Trophoblast cell (in vitro differentiated cells and primary cell): ENCODE measurements at regions not wholly inside any gene's neighbourhood (a gene's known extent, or its start where the extent isn't known, plus 50 kb on each side); places are given as distances from the start of the nearest gene placed in this dataset.

Experiments used
- DNase-seq, 2 donors: peaks; one replicate each; pipeline ENCODE4 v3.0.0-alpha.2; 2016
- H2AFZ ChIP-seq: 2 replicates; pipeline ENCODE4 v1.6.1; 2013; ENCODE audit warnings: low read length, moderate library complexity, mild to moderate bottlenecking; ENCODE audit not compliant: insufficient read depth, poor library complexity
- H2AK5ac ChIP-seq: 2 replicates; pipeline ENCODE4 v1.6.1; 2013; ENCODE audit warnings: mild to moderate bottlenecking, low read length
- H2BK120ac ChIP-seq: 2 replicates; pipeline ENCODE4 v1.6.1; 2013; ENCODE audit warnings: low read length, mild to moderate bottlenecking, moderate library complexity; ENCODE audit not compliant: insufficient read depth, poor library complexity
- H2BK12ac ChIP-seq: 2 replicates; pipeline ENCODE4 v1.6.1; 2013; ENCODE audit warnings: mild to moderate bottlenecking, low read length, moderate library complexity
- H2BK5ac ChIP-seq: 2 replicates; pipeline ENCODE4 v1.6.1; 2013; ENCODE audit warnings: low read length, low read depth, moderate library complexity, mild to moderate bottlenecking; ENCODE audit not compliant: poor library complexity
- H3K14ac ChIP-seq: 2 replicates; pipeline ENCODE4 v1.6.1; 2013; ENCODE audit warnings: mild to moderate bottlenecking, low read length
- H3K18ac ChIP-seq: 2 replicates; pipeline ENCODE4 v1.6.1; 2013; ENCODE audit warnings: mild to moderate bottlenecking, low read length
- H3K23ac ChIP-seq: 2 replicates; pipeline ENCODE4 v1.6.1; 2013; ENCODE audit warnings: low read length
- H3K27ac ChIP-seq: 2 replicates; pipeline ENCODE4 v1.5.1; 2013; ENCODE audit warnings: low read depth, mild to moderate bottlenecking, inconsistent platforms, low read length, moderate library complexity
- H3K27me3 ChIP-seq: 2 replicates; pipeline ENCODE4 v1.6.1; 2013; ENCODE audit warnings: inconsistent platforms, mild to moderate bottlenecking, low read length, moderate library complexity; ENCODE audit not compliant: insufficient read depth
- H3K36me3 ChIP-seq, 2 experiments: 1 replicate in 1 of 2; 2 replicates in 1 of 2; pipeline ENCODE4 v1.6.1; 2013; ENCODE audit warnings: low read length in 2 of 2, mild to moderate bottlenecking in 2 of 2, moderate library complexity in 1 of 2; ENCODE audit not compliant: insufficient read depth in 2 of 2, control insufficient read depth in 1 of 2
- H3K4ac ChIP-seq: 2 replicates; pipeline ENCODE4 v1.6.1; 2013; ENCODE audit warnings: low read depth, mild to moderate bottlenecking, low read length, moderate library complexity
- H3K4me1 ChIP-seq, 2 experiments: 1 replicate in 1 of 2; 2 replicates in 1 of 2; pipeline ENCODE4 v1.6.1; 2013; ENCODE audit warnings: low read length in 2 of 2, mild to moderate bottlenecking in 2 of 2, moderate library complexity in 1 of 2; ENCODE audit not compliant: insufficient read depth in 2 of 2, control insufficient read depth in 1 of 2
- H3K4me2 ChIP-seq: 2 replicates; pipeline ENCODE4 v1.6.1; 2013; ENCODE audit warnings: inconsistent platforms, mild to moderate bottlenecking, low read length, moderate library complexity
- H3K4me3 ChIP-seq: 2 replicates; pipeline ENCODE4 v1.5.1; 2013; ENCODE audit warnings: mild to moderate bottlenecking, low read depth, low read length, inconsistent platforms
- H3K79me1 ChIP-seq: one replicate; pipeline ENCODE4 v1.6.1; 2013; ENCODE audit warnings: low read length
- H3K79me2 ChIP-seq: 2 replicates; pipeline ENCODE4 v1.6.1; 2013; ENCODE audit warnings: low read length, mild to moderate bottlenecking; ENCODE audit not compliant: control insufficient read depth, insufficient read depth, poor library complexity
- H3K9ac ChIP-seq: 2 replicates; pipeline ENCODE4 v1.6.1; 2013; ENCODE audit warnings: mild to moderate bottlenecking, low read length
- H3K9me3 ChIP-seq: 2 replicates; pipeline ENCODE4 v1.6.1; 2013; ENCODE audit warnings: low read depth, mild to moderate bottlenecking, control low read depth, inconsistent platforms, low read length; ENCODE audit not compliant: insufficient read depth
- H4K12ac ChIP-seq: 2 replicates; pipeline ENCODE4 v1.6.1; 2013; ENCODE audit warnings: low read depth, mild to moderate bottlenecking, low read length, moderate library complexity
- H4K8ac ChIP-seq: 2 replicates; pipeline ENCODE4 v1.6.1; 2013; ENCODE audit warnings: low read depth, mild to moderate bottlenecking, low read length, moderate library complexity
- H4K91ac ChIP-seq: one replicate; pipeline ENCODE4 v1.6.1; 2013; ENCODE audit warnings: low read depth, mild to moderate bottlenecking, low read length, moderate library complexity
- WGBS: extraction: QIAGEN DNeasy Blood & Tissue Kit; methylation state at CpG from one replicate; pipeline ENCODE4 v1.1.7; 2013; ENCODE audit warnings: missing lambda C conversion rate; ENCODE audit not compliant: insufficient read length, insufficient coverage; ENCODE audit errors: extremely low coverage; 5-methylcytosine and 5-hydroxymethylcytosine counted together

DNA sequence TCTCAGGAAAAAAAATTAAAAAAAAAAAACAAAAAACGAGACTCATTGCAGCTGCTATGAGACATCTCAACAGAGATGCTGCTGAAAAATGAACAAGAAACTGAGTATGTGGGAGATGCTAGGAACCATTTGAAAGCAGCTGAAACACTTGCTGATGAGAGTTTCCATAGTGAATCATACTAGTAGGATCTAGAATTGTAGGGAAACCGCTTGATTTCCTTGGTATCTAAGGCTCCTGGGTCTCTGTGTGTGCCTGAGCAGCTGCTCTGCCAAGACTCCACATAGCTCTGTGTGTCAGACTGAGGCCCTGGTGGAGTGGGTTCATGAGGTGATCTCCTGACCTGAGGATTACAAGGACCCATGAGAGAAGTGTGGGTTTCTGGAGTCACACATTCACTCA, 313.4 kb upstream of the NECTIN3 start:
- no peak overlapping the region for H3K4me2 ChIP-seq
- no peak overlapping the region for H3K4me3 ChIP-seq
- no peak for DNase-seq
- H3K36me3 ChIP-seq: no peaks in the 10 kb centered on the region
- no peak overlapping the region for H4K91ac ChIP-seq
- peak overlapping the region; percentile 66 for H2BK12ac ChIP-seq
- no peak overlapping the region for H4K12ac ChIP-seq
- no peaks in the 10 kb centered on the region for H3K27me3 ChIP-seq
- no peak overlapping the region for H3K27ac ChIP-seq
- no peak overlapping the region for H2BK120ac ChIP-seq
- no peaks in the 10 kb centered on the region for H3K9me3 ChIP-seq
- no peak overlapping the region for H4K8ac ChIP-seq
- H3K4me1 ChIP-seq: no peaks in the 10 kb centered on the region
- no peak overlapping the region for H2AFZ ChIP-seq
- H2BK5ac ChIP-seq: no peak overlapping the region
- H3K79me1 ChIP-seq: peaks cover 2% of the 10 kb centered on the region
- H3K9ac ChIP-seq: no peak overlapping the region
- H3K23ac ChIP-seq: no peak overlapping the region
- no peak overlapping the region for H2AK5ac ChIP-seq
- WGBS: no CpG with 5 or more reads among the region's 2 CpGs
- no peak overlapping the region for H3K4ac ChIP-seq
- H3K18ac ChIP-seq: no peak overlapping the region
- H3K79me2 ChIP-seq: no peaks in the 10 kb centered on the region
- H3K14ac ChIP-seq: no peak overlapping the region

DNA sequence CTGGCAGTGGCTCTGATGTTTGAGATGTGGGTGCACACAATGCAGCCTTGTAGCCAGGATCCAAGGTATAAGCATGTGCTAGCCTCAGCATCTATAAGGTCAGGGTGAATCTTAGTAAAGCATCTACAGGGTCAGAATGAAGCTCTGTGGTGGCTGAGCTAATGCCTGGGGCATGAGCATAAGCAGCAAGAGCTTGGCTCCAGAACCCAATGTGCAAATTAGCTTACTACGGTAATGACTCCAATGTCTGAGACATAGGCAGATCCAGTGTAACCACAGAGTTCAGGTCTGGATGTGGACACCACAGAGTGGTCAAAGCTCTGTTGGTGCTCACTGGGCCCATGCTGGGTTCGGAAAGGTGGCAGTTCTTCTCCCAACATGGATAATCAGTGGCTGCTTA, 304.5 kb upstream of the NECTIN3 start:
- Histone ChIP-seq H3K4me2 (no peak overlapping the region), H4K12ac (no peak overlapping the region), H2AK5ac (no peak overlapping the region), H3K18ac (no peak overlapping the region), H3K27me3 (no peaks in the 10 kb centered on the region), H4K91ac (no peak overlapping the region), H3K79me2 (no peaks in the 10 kb centered on the region), H2AFZ (no peak overlapping the region), H3K27ac (no peak overlapping the region), H2BK120ac (no peak overlapping the region), H2BK12ac (peak overlapping the region; percentile 50), H3K4ac (no peak overlapping the region), H3K4me1 (no peaks in the 10 kb centered on the region), H2BK5ac (no peak overlapping the region), H3K23ac (peak overlapping the region; percentile 9), H3K9me3 (peaks cover 2% of the 10 kb centered on the region), H4K8ac (no peak overlapping the region), H3K36me3 (peaks cover 0 to 3% of the 10 kb centered on the region in 2 experiments), H3K79me1 (no peaks in the 10 kb centered on the region), H3K9ac (no peak overlapping the region), H3K14ac (peak overlapping the region; percentile 21), H3K4me3 (no peak overlapping the region)
- no peak for DNase-seq
- no CpG with 5 or more reads among the region's 2 CpGs for WGBS

DNA sequence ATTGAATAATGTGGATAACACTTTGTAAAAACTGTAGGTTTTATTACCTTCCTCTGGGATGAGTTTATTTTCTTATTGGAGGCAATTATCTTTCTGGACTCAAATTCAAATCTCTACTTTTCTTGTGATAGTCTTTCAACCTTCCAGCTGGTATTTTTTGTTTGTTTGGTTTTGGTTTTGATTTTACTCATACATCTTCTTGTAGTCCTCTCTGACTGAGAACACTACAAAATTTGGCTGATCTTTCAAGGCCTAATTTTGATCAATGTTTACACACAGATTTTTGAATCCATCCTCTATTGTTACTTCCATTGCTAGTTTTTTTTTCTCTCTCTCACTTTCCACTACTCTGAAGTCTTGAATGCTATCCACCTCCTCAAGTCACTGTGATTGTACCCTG, 303.8 kb upstream of the NECTIN3 start:
- H3K23ac ChIP-seq: no peak overlapping the region
- peaks cover 0 to 3% of the 10 kb centered on the region in 2 experiments for H3K36me3 ChIP-seq
- H3K14ac ChIP-seq: no peak overlapping the region
- H3K79me1 ChIP-seq: no peaks in the 10 kb centered on the region
- H3K18ac ChIP-seq: no peak overlapping the region
- H2AFZ ChIP-seq: no peak overlapping the region
- no peak overlapping the region for H2BK12ac ChIP-seq
- no peaks in the 10 kb centered on the region for H3K27me3 ChIP-seq
- H4K91ac ChIP-seq: no peak overlapping the region
- DNase-seq: no peak
- no peaks in the 10 kb centered on the region for H3K79me2 ChIP-seq
- H2BK5ac ChIP-seq: no peak overlapping the region
- H3K9me3 ChIP-seq: peaks cover 2% of the 10 kb centered on the region
- no peak overlapping the region for H4K12ac ChIP-seq
- H3K4ac ChIP-seq: no peak overlapping the region
- H3K4me2 ChIP-seq: no peak overlapping the region
- no peak overlapping the region for H4K8ac ChIP-seq
- no peak overlapping the region for H2BK120ac ChIP-seq
- no peak overlapping the region for H3K4me3 ChIP-seq
- H3K27ac ChIP-seq: no peak overlapping the region
- no peak overlapping the region for H2AK5ac ChIP-seq
- no peak overlapping the region for H3K9ac ChIP-seq
- no peaks in the 10 kb centered on the region for H3K4me1 ChIP-seq

DNA sequence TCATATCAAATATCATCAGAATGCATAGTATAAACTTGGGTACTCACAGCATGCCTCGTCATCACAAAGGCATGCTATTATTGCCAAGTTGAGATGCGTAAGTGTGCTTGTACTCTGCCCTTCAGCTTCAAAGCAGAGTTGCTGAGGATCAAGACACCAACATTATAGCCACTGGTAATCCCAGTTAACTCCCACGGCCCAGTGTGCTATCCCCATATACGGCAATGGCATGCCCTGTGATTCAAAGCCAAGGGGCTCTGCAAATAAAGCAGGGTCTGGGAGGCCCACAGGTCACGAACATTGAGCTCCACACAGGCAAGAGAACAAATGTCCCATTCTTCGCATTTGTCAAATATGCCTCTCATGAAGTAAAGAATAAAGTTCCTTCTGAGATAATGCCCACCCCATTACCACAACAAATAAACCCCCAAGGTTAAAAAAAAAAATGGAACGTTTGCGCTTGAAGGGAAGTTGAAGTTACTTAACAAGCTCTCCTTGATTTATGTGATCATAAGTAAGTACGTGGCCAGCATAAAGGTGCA, 298.1 kb upstream of the NECTIN3 start:
- Histone ChIP-seq H3K18ac (no peak overlapping the region), H2AK5ac (no peak overlapping the region)
- no peak for DNase-seq

More for the DNA sequence above, 298.1 kb upstream of the NECTIN3 start:
- no peak overlapping the region for H2AFZ ChIP-seq
- no peak overlapping the region for H2BK5ac ChIP-seq
- H3K9ac ChIP-seq: no peak overlapping the region
- H3K27me3 ChIP-seq: no peaks in the 10 kb centered on the region
- no peak overlapping the region for H4K12ac ChIP-seq
- peaks cover 2% of the 10 kb centered on the region for H3K9me3 ChIP-seq
- no peak overlapping the region for H4K91ac ChIP-seq
- no peaks in the 10 kb centered on the region for H3K79me2 ChIP-seq
- no peak overlapping the region for H3K4ac ChIP-seq
- no peak overlapping the region for H3K4me3 ChIP-seq
- no peak overlapping the region for H3K4me2 ChIP-seq
- peaks cover 0 to 3% of the 10 kb centered on the region in 2 experiments for H3K36me3 ChIP-seq
- peaks cover 0 to 2% of the 10 kb centered on the region in 2 experiments for H3K4me1 ChIP-seq
- no peak overlapping the region for H3K27ac ChIP-seq
- no peak overlapping the region for H4K8ac ChIP-seq
- WGBS: no CpG with 5 or more reads among the region's 9 CpGs
- no peaks in the 10 kb centered on the region for H3K79me1 ChIP-seq
- no peak overlapping the region for H2BK12ac ChIP-seq
- no peak overlapping the region for H3K23ac ChIP-seq
- no peak overlapping the region for H3K14ac ChIP-seq
- H2BK120ac ChIP-seq: no peak overlapping the region
